Suprapubic skin (tissue), 4 donors: ENCODE measurements at regions not wholly inside any gene's neighbourhood (a gene's known extent, or its start where the extent isn't known, plus 50 kb on each side); places are given as distances from the start of the nearest gene placed in this dataset.

Source experiments
- DNase-seq, 2 donors: peaks; one replicate each; pipeline ENCODE4 v3.0.0-alpha.2; 2019; ENCODE audit warnings: low spot score in 2 of 2
- H3K27ac ChIP-seq: fragments of 200-600 bp; sonication (generic); one replicate; pipeline ENCODE4 v1.5.1; 2019
- H3K27me3 ChIP-seq: fragments of 200-600 bp; sonication (generic); one replicate; pipeline ENCODE4 v1.5.1; 2019
- H3K36me3 ChIP-seq: fragments of 200-600 bp; sonication (generic); one replicate; pipeline ENCODE4 v1.5.1; 2019
- H3K4me1 ChIP-seq: fragments of 200-600 bp; sonication (generic); one replicate; pipeline ENCODE4 v1.5.1; 2019
- H3K4me3 ChIP-seq: fragments of 200-600 bp; sonication (generic); one replicate; pipeline ENCODE4 v1.5.1; 2019; ENCODE audit warnings: mild to moderate bottlenecking
- H3K9me3 ChIP-seq: fragments of 200-600 bp; sonication (generic); one replicate; pipeline ENCODE4 v1.5.1; 2019
- CTCF ChIP-seq, 2 donors: fragments of 200-600 bp in 1 of 2; fragments of 450-650 bp in 1 of 2; sonication (generic) in 1 of 2; IDR thresholded peaks; one replicate each; pipeline ENCODE4 v1.5.1; 2016 to 2019; ENCODE audit warnings: antibody characterized with exemption in 2 of 2, mild to moderate bottlenecking in 1 of 2, moderate library complexity in 1 of 2
- EP300 ChIP-seq: sonication (generic); formaldehyde crosslinking; IDR thresholded peaks from one replicate; pipeline ENCODE4 v1.6.1; 2017; ENCODE audit warnings: antibody characterized with exemption
- POLR2A ChIP-seq, 2 donors: fragments of 450-650 bp; IDR thresholded peaks; one replicate each; pipeline ENCODE4 v1.6.1; 2017; ENCODE audit warnings: antibody characterized with exemption in 2 of 2, mild to moderate bottlenecking in 2 of 2, moderate library complexity in 2 of 2
- POLR2AphosphoS5 ChIP-seq, 3 donors: sonication (generic); formaldehyde crosslinking; IDR thresholded peaks; one replicate each; pipeline ENCODE4 v1.6.1; 2017; ENCODE audit warnings: antibody characterized with exemption in 3 of 3
- WGBS: methylation state at CpG from one replicate; pipeline ENCODE4 v1.1.5; 2018; 5-methylcytosine and 5-hydroxymethylcytosine counted together

- H3K9me3 ChIP-seq = no peaks in the 10 kb centered on the region
- 90% methylated on average over 17 of the region's 19 CpGs for WGBS
- H3K36me3 ChIP-seq = no peaks in the 10 kb centered on the region
- no peak overlapping the region for H3K4me3 ChIP-seq
- no peak for DNase-seq
- H3K4me1 ChIP-seq = no peaks in the 10 kb centered on the region
- H3K27ac ChIP-seq = no peak overlapping the region
- TF ChIP-seq POLR2AphosphoS5 (IDR thresholded peaks at IDR 0.05) = no peak
- TF ChIP-seq POLR2A (IDR thresholded peaks at IDR 0.05) = no peak
- TF ChIP-seq CTCF (IDR thresholded peaks at IDR 0.05) = no peak
- no peak for TF ChIP-seq EP300
- H3K27me3 ChIP-seq = no peaks in the 10 kb centered on the region
Measured at GRCh38 chr1:104073463-104073902, 323.8 kb downstream of the AMY1C start.

- no peaks in the 10 kb centered on the region for H3K36me3 ChIP-seq
- H3K4me3 ChIP-seq = no peak overlapping the region
Measured at GRCh38 chr1:104082221-104082620, 332.5 kb downstream of the AMY1C start.

GRCh38 chr1:104084380-104084779 is 334.7 kb downstream of the AMY1C start:
- no peaks in the 10 kb centered on the region for H3K4me1 ChIP-seq
- no peak for DNase-seq
- TF ChIP-seq EP300 (no peak), CTCF (IDR thresholded peaks at IDR 0.05) (no peak), POLR2A (IDR thresholded peaks at IDR 0.05) (no peak), POLR2AphosphoS5 (IDR thresholded peaks at IDR 0.05) (no peak)
- H3K27ac ChIP-seq = no peak overlapping the region
- H3K27me3 ChIP-seq = no peaks in the 10 kb centered on the region
- no peaks in the 10 kb centered on the region for H3K9me3 ChIP-seq
- H3K4me3 ChIP-seq = no peak overlapping the region
- H3K36me3 ChIP-seq = no peaks in the 10 kb centered on the region
- 52% methylated on average over 3 of the region's 3 CpGs for WGBS

More at GRCh38 chr1:104082221-104082620, 332.5 kb downstream of the AMY1C start:
- Histone ChIP-seq H3K27ac (no peak overlapping the region), H3K9me3 (no peaks in the 10 kb centered on the region), H3K4me1 (no peaks in the 10 kb centered on the region), H3K27me3 (no peaks in the 10 kb centered on the region)
- 76% methylated on average over 2 of the region's 2 CpGs for WGBS
- TF ChIP-seq POLR2AphosphoS5 (IDR thresholded peaks at IDR 0.05) (no peak), EP300 (no peak), CTCF (IDR thresholded peaks at IDR 0.05) (no peak), POLR2A (IDR thresholded peaks at IDR 0.05) (no peak)
- no peak for DNase-seq

GRCh38 chr1:104092698-104093097 is 343.0 kb downstream of the AMY1C start:
- H3K4me3 ChIP-seq = no peak overlapping the region
- H3K27ac ChIP-seq = no peak overlapping the region
- no peaks in the 10 kb centered on the region for H3K36me3 ChIP-seq
- WGBS = 87% methylated on average over 1 of the region's 1 CpG
- no peak for TF ChIP-seq POLR2AphosphoS5 (IDR thresholded peaks at IDR 0.05)
- no peaks in the 10 kb centered on the region for H3K4me1 ChIP-seq
- DNase-seq = no peak
- no peaks in the 10 kb centered on the region for H3K9me3 ChIP-seq
- H3K27me3 ChIP-seq = no peaks in the 10 kb centered on the region

GRCh38 chr1:104098837-104099236 is 349.1 kb downstream of the AMY1C start:
- WGBS = 35% methylated on average over 3 of the region's 3 CpGs
- no peak overlapping the region for H3K4me3 ChIP-seq
- no peak for DNase-seq
- no peaks in the 10 kb centered on the region for H3K9me3 ChIP-seq
- H3K27ac ChIP-seq = no peak overlapping the region
- no peaks in the 10 kb centered on the region for H3K36me3 ChIP-seq
- no peaks in the 10 kb centered on the region for H3K27me3 ChIP-seq
- TF ChIP-seq CTCF (IDR thresholded peaks at IDR 0.05) (no peak), EP300 (no peak), POLR2A (IDR thresholded peaks at IDR 0.05) (no peak), POLR2AphosphoS5 (IDR thresholded peaks at IDR 0.05) (no peak)
- H3K4me1 ChIP-seq = no peaks in the 10 kb centered on the region

- H3K4me1 ChIP-seq = no peaks in the 10 kb centered on the region
- no peak for DNase-seq
- no peak overlapping the region for H3K4me3 ChIP-seq
- H3K27me3 ChIP-seq = no peaks in the 10 kb centered on the region
- H3K36me3 ChIP-seq = no peaks in the 10 kb centered on the region
- no peak overlapping the region for H3K27ac ChIP-seq
- TF ChIP-seq EP300 (no peak), POLR2AphosphoS5 (IDR thresholded peaks at IDR 0.05) (no peak), POLR2A (IDR thresholded peaks at IDR 0.05) (no peak), CTCF (IDR thresholded peaks at IDR 0.05) (no peak)
- no peaks in the 10 kb centered on the region for H3K9me3 ChIP-seq
- 31% methylated on average over 2 of the region's 2 CpGs for WGBS
Measured at GRCh38 chr1:104100115-104100514, 350.4 kb downstream of the AMY1C start.
